ENCODE measurements at regions not wholly inside any gene's neighbourhood (a gene's known extent, or its start where the extent isn't known, plus 50 kb on each side); places are given as distances from the start of the nearest gene placed in this dataset.

DNA sequence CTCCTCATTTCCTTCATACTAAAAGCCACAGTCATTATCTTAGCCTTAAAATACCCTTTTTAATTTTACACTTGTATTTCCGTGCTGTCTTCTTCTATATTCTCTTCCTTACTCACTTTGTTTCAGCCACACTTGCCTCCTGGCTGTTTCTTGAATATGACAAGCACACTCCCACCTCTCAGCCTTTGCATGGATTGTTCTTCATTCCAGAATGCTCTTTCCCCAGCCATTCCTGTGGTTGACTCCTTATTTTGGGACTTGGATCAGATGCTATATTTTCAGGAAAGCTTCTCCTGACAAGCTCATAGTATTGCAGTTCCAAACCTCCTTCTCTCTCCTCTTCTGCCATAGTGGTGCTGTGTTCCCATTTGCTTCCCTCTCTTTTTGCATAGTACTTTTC, 291.3 kb downstream of the PDHA2 start:
- ChIA-PET CTCF (no interaction called here), POLR2A (no interaction called here), RAD21 (ENCODE audit: low non-redundant PET in 1 of 2, low total read pairs in 2 of 2, uncharacterized antibody in 2 of 2, unreplicated experiment in 2 of 2) (no interaction called here)
- Histone ChIP-seq H3K36me3 (ENCODE audit: control insufficient read depth in 1 of 2, insufficient read depth in 2 of 2, low read length in 2 of 2) (no peaks in the 10 kb centered on the region), H3K79me2 (ENCODE audit: insufficient read depth, low read length) (no peaks in the 10 kb centered on the region), H3K9me2 (ENCODE audit: insufficient read depth) (no peaks in the 10 kb centered on the region), H3K9me3 (ENCODE audit: control insufficient read depth in 1 of 2, insufficient read depth in 1 of 2, low read depth in 1 of 2, low read length in 2 of 2) (no peaks in the 10 kb centered on the region), H4K20me1 (ENCODE audit: insufficient read depth) (no peaks in the 10 kb centered on the region), H3K9ac (ENCODE audit: low read length) (no peak overlapping the region), H3K4me2 (ENCODE audit: low read length) (no peak overlapping the region), H3K4me3 (replicated peaks in 1 of 2; ENCODE audit: low read depth in 1 of 2, low read length in 2 of 2) (no peak overlapping the region), H3K4me1 (ENCODE audit: control insufficient read depth in 1 of 2, insufficient read depth in 2 of 2, low read length in 2 of 2) (no peaks in the 10 kb centered on the region), H2AFZ (ENCODE audit: low read depth, low read length, poor library complexity, severe bottlenecking) (no peak overlapping the region), H3K27me3 (ENCODE audit: insufficient read depth, low read length) (no peaks in the 10 kb centered on the region), H3K27ac (ENCODE audit: low read depth, low read length) (no peak overlapping the region)
- intact Hi-C loops (cut with micrococcal nuclease), result no loop called here
- DNase-seq (ENCODE audit: low read depth, low spot score) (no peak), ATAC-seq (no peak)
- TF ChIP-seq, protein P1, sequence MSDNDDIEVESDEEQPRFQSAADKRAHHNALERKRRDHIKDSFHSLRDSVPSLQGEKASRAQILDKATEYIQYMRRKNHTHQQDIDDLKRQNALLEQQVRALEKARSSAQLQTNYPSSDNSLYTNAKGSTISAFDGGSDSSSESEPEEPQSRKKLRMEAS (IDR thresholded peaks at IDR 0.05), result no peak
- TF ChIP-seq CBX3 (IDR thresholded peaks at IDR 0.05; ENCODE audit: low read depth), result no peak
- TF ChIP-seq EGR1 (IDR thresholded peaks at IDR 0.05; ENCODE audit: low read depth), result no peak
- no peak for TF ChIP-seq SP1 (IDR thresholded peaks at IDR 0.05; ENCODE audit: low read depth)
- TF ChIP-seq ZNF274 (IDR thresholded peaks at IDR 0.05; ENCODE audit: low read depth, low read length), result no peak
- no peak for TF ChIP-seq EZH2 (IDR thresholded peaks at IDR 0.05)
- TF ChIP-seq, protein P2, sequence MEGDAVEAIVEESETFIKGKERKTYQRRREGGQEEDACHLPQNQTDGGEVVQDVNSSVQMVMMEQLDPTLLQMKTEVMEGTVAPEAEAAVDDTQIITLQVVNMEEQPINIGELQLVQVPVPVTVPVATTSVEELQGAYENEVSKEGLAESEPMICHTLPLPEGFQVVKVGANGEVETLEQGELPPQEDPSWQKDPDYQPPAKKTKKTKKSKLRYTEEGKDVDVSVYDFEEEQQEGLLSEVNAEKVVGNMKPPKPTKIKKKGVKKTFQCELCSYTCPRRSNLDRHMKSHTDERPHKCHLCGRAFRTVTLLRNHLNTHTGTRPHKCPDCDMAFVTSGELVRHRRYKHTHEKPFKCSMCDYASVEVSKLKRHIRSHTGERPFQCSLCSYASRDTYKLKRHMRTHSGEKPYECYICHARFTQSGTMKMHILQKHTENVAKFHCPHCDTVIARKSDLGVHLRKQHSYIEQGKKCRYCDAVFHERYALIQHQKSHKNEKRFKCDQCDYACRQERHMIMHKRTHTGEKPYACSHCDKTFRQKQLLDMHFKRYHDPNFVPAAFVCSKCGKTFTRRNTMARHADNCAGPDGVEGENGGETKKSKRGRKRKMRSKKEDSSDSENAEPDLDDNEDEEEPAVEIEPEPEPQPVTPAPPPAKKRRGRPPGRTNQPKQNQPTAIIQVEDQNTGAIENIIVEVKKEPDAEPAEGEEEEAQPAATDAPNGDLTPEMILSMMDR (IDR thresholded peaks at IDR 0.05 in 2 of 3, conservative IDR thresholded peaks at IDR 0.05 in 1 of 3; ENCODE audit: borderline replicate concordance in 1 of 3, insufficient read depth in 1 of 3, low read depth in 2 of 3, low read length in 2 of 3), result no peak
- TF ChIP-seq SIN3A (IDR thresholded peaks at IDR 0.05; ENCODE audit: low read depth), result no peak
- no peak for TF ChIP-seq FOSL1 (IDR thresholded peaks at IDR 0.05; ENCODE audit: low read depth)
- no peak for TF ChIP-seq POLR2A (IDR thresholded peaks at IDR 0.05; ENCODE audit: borderline replicate concordance, extremely low read depth, insufficient read depth, insufficient read length)
- no peak for TF ChIP-seq JUND (IDR thresholded peaks at IDR 0.05)
- no peak for TF ChIP-seq CEBPB (IDR thresholded peaks at IDR 0.05; ENCODE audit: low read depth)
- no TSS peak for BruUV-seq (replicated peaks)
